ENCODE measurements at regions not wholly inside any gene's neighbourhood (a gene's known extent, or its start where the extent isn't known, plus 50 kb on each side); places are given as distances from the start of the nearest gene placed in this dataset.

DNA sequence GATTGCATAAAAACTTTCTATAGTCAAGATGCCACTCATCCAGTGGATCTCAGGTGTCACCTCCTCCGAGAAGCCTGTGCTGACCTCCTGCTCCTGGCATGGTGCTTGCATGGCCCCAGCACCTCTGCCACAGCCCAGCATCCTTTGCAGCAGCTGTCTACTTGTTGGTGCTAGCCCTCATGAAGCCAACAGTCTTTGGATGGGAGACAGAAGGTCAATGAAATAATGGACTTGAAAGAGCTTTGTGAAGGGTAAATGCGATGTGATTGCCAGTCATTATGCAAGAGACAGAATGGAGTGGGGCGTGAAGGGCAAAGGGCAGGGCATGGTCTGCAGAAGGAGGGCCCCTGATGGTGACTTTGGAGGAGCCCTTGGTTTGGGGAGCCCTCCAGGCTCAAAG, 63.0 kb upstream of the CLMN start:
- no peak overlapping the region for H3K4me3 ChIP-seq (ENCODE audit: low read depth, low read length)
- H3K9me3 ChIP-seq (ENCODE audit: control insufficient read depth, insufficient read depth, low read depth, low read length): no peaks in the 10 kb centered on the region
- H3K4me1 ChIP-seq (ENCODE audit: control insufficient read depth, insufficient read depth, low read length): no peaks in the 10 kb centered on the region
- H3K36me3 ChIP-seq (ENCODE audit: control insufficient read depth in 2 of 2, insufficient read depth in 1 of 2, low read length in 2 of 2): no peaks in the 10 kb centered on the region
- H3K27ac ChIP-seq (ENCODE audit: extremely low read depth, low read depth, low read length): no peak overlapping the region
- ChIA-PET POLR2A (no interaction called here), CTCF (no interaction called here)
- no peak for TF ChIP-seq ZBTB26 (tag by site-specific recombination; optimal IDR thresholded peaks at IDR 0.05)
- TF ChIP-seq ZNF830 (tag by site-specific recombination; IDR thresholded peaks at IDR 0.05; ENCODE audit: low read depth): no peak

DNA sequence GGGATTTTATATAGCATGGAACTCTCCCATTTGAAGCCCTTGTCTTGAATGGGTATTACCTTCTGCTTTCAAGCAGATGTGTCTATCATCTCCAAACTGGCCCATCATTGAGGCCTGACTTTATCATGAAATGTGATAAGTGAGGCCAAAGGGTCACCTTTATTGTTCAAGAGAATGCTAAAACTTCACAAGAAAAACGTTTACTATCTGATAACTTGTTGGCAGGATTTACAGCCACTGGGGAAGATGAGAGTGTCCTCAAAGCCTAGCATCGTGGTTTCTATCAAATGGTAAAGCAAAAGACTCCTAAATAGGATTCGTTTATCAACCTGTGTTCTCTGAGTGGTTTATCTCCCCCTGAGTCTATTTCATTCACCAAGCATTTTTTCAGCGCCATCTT, 62.0 kb upstream of the CLMN start:
- Histone ChIP-seq H3K4me1 (ENCODE audit: control insufficient read depth, insufficient read depth, low read length) (no peaks in the 10 kb centered on the region), H3K4me3 (ENCODE audit: low read depth, low read length) (no peak overlapping the region), H3K9me3 (ENCODE audit: control insufficient read depth, insufficient read depth, low read depth, low read length) (no peaks in the 10 kb centered on the region), H3K36me3 (ENCODE audit: control insufficient read depth in 2 of 2, insufficient read depth in 1 of 2, low read length in 2 of 2) (no peaks in the 10 kb centered on the region), H3K27ac (ENCODE audit: extremely low read depth, low read depth, low read length) (no peak overlapping the region)
- POLR2A ChIA-PET: no interaction called here
- no peak for TF ChIP-seq ZFP37 (tag by site-specific recombination; IDR thresholded peaks at IDR 0.05)
- TF ChIP-seq, protein P1, sequence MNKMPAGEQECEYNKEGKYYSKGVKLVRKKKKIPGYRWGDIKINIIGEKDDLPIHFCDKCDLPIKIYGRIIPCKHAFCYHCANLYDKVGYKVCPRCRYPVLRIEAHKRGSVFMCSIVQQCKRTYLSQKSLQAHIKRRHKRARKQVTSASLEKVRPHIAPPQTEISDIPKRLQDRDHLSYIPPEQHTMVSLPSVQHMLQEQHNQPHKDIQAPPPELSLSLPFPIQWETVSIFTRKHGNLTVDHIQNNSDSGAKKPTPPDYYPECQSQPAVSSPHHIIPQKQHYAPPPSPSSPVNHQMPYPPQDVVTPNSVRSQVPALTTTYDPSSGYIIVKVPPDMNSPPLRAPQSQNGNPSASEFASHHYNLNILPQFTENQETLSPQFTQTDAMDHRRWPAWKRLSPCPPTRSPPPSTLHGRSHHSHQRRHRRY (tag by site-specific recombination; IDR thresholded peaks at IDR 0.05): no peak
- no peak for TF ChIP-seq ZNF558 (tag by site-specific recombination; IDR thresholded peaks at IDR 0.05)
- TF ChIP-seq ZNF571 (tag by site-specific recombination; IDR thresholded peaks at IDR 0.05): no peak
- no peak for TF ChIP-seq ZBTB17 (tag by site-specific recombination; IDR thresholded peaks at IDR 0.05)
- TF ChIP-seq ZNF701 (tag by site-specific recombination; IDR thresholded peaks at IDR 0.05): no peak
- TF ChIP-seq, protein P2, sequence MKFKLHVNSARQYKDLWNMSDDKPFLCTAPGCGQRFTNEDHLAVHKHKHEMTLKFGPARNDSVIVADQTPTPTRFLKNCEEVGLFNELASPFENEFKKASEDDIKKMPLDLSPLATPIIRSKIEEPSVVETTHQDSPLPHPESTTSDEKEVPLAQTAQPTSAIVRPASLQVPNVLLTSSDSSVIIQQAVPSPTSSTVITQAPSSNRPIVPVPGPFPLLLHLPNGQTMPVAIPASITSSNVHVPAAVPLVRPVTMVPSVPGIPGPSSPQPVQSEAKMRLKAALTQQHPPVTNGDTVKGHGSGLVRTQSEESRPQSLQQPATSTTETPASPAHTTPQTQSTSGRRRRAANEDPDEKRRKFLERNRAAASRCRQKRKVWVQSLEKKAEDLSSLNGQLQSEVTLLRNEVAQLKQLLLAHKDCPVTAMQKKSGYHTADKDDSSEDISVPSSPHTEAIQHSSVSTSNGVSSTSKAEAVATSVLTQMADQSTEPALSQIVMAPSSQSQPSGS (tag by site-specific recombination; IDR thresholded peaks at IDR 0.05; ENCODE audit: low read depth): no peak
- no peak for TF ChIP-seq ZNF677 (tag by site-specific recombination; IDR thresholded peaks at IDR 0.05)
- no peak for TF ChIP-seq ZNF2 (tag by site-specific recombination; IDR thresholded peaks at IDR 0.05)
- TF ChIP-seq ZNF366 (tag by site-specific recombination; conservative IDR thresholded peaks at IDR 0.05): no peak
- CTCF ChIA-PET: no interaction called here

DNA sequence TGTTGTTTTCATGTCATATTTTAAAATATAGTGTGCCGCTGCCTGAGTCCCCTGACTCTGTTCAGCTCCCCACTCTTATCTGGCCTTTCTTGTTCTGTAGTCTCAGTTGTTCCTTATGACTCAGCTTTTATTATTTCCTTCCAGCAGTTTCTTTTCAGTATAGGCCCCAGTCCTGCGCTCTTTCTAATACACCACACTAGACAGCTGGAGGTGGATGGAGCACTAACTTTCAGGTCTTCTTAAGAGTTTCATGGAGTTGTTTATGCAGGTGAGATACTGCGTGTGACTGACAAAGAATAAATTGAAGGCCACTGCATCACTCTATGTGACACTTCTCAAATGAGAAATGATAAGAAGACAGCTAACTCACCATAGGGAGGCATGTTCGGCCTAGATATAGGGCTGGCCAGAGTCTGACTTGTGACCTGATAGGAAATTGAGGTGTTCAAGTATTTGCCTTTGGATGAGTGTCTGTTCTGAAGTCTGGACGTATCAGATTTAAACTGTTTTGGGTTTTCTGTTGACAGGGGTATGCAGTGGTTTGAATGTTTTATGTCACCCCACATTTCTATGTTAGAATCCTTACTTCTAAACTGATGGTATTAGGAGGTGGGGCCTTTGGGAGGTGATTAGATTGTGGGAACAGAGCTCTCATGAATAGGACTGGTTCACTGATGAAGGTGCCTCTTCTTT, 60.8 kb upstream of the CLMN start:
- H3K9me3 ChIP-seq (ENCODE audit: control insufficient read depth, insufficient read depth, low read depth, low read length): no peaks in the 10 kb centered on the region
- ChIA-PET POLR2A (no interaction called here), CTCF (interaction anchor here (1.4 kb wide), 1 partner anchor 19 kb away, joined by 6 read pairs; no protein-coding TSS in a partner anchor)
- H3K36me3 ChIP-seq (ENCODE audit: control insufficient read depth in 2 of 2, insufficient read depth in 1 of 2, low read length in 2 of 2): no peaks in the 10 kb centered on the region
- H3K4me1 ChIP-seq (ENCODE audit: control insufficient read depth, insufficient read depth, low read length): no peaks in the 10 kb centered on the region
- H3K4me3 ChIP-seq (ENCODE audit: low read depth, low read length): no peak overlapping the region
- TF ChIP-seq ZFHX2 (tag by site-specific recombination; conservative IDR thresholded peaks at IDR 0.05): no peak
- no peak for TF ChIP-seq BCL6B (tag by site-specific recombination; IDR thresholded peaks at IDR 0.05)
- TF ChIP-seq, protein P3, sequence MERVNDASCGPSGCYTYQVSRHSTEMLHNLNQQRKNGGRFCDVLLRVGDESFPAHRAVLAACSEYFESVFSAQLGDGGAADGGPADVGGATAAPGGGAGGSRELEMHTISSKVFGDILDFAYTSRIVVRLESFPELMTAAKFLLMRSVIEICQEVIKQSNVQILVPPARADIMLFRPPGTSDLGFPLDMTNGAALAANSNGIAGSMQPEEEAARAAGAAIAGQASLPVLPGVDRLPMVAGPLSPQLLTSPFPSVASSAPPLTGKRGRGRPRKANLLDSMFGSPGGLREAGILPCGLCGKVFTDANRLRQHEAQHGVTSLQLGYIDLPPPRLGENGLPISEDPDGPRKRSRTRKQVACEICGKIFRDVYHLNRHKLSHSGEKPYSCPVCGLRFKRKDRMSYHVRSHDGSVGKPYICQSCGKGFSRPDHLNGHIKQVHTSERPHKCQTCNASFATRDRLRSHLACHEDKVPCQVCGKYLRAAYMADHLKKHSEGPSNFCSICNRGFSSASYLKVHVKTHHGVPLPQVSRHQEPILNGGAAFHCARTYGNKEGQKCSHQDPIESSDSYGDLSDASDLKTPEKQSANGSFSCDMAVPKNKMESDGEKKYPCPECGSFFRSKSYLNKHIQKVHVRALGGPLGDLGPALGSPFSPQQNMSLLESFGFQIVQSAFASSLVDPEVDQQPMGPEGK (tag by site-specific recombination; IDR thresholded peaks at IDR 0.05): no peak
- no peak for TF ChIP-seq ZNF837 (tag by site-specific recombination; IDR thresholded peaks at IDR 0.05)
- TF ChIP-seq HOXC10 (CRISPR knock-in tag; IDR thresholded peaks at IDR 0.05): no peak
- TF ChIP-seq ZNF23 (tag by site-specific recombination; IDR thresholded peaks at IDR 0.05; ENCODE audit: borderline replicate concordance): no peak
- no peak overlapping the region for H3K27ac ChIP-seq (ENCODE audit: extremely low read depth, low read depth, low read length)

All from HEK293 (cell line).